Activated CD4-positive, alpha-beta memory T cell treated with anti-CD3 and anti-CD28 coated beads for 36 hours (primary cell): ENCODE measurements at regions not wholly inside any gene's neighbourhood (a gene's known extent, or its start where the extent isn't known, plus 50 kb on each side); places are given as distances from the start of the nearest gene placed in this dataset.

Experiments used
- CTCF ChIA-PET: fragments of 350-600 bp; sonication (Branson Sonifier 250); formaldehyde crosslinking; loops from one replicate; lab custom pipeline; 2021; ENCODE audit warnings: antibody characterized with exemption, inconsistent platforms; lab: Charles Lee
- POLR2A ChIA-PET: fragments of 350-600 bp; sonication (Branson Sonifier 250); formaldehyde crosslinking; loops from one replicate; lab custom pipeline; 2021; ENCODE audit warnings: antibody characterized with exemption; lab: Charles Lee
- DNase-seq: peaks from one replicate; pipeline ENCODE4 v3.0.0-alpha.2; 2020
- H3K27ac Mint-ChIP-seq: one replicate; pipeline ENCODE4 v1.8.0; 2021; ENCODE audit warnings: mixed read lengths
- H3K27me3 Mint-ChIP-seq: one replicate; pipeline ENCODE4 v1.8.0; 2021; ENCODE audit warnings: mixed read lengths
- H3K36me3 Mint-ChIP-seq: one replicate; pipeline ENCODE4 v1.8.0; 2021; ENCODE audit warnings: mixed read lengths
- H3K4me1 Mint-ChIP-seq: one replicate; pipeline ENCODE4 v1.8.0; 2021; ENCODE audit warnings: low read depth, mixed read lengths
- H3K4me3 Mint-ChIP-seq: one replicate; pipeline ENCODE4 v1.8.0; 2021; ENCODE audit warnings: mild to moderate bottlenecking, mixed read lengths
- H3K9me3 Mint-ChIP-seq: one replicate; pipeline ENCODE4 v1.8.0; 2021; ENCODE audit warnings: mixed read lengths
- intact Hi-C: fragments of 100-400 bp; cut with micrococcal nuclease; formaldehyde crosslinking; loops from one replicate; pipeline ENCODE4 v1.15.1; 2023

DNA sequence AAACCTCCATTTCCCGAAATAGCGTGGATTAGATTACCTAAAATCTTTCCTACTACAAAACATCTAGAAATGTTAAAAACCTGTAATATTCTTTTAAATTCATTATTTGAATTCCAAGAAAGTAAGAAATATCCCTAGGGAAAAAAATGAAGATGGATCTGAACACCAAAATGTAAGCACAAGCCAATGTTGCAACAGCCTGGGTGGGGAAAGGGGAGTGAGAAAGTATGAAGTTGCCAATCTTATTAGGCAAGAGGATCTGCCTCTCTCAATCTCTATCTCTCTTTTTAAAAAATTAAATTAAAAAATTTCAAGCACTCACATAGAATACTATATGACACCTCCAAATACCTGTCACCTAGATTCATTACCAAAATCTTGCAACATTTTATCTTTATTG is 74.9 kb upstream of the IRF2BP2 start:
- no peaks in the 10 kb centered on the region for H3K4me1 Mint-ChIP-seq
- CTCF ChIA-PET = no interaction called here
- DNase-seq = no peak
- intact Hi-C loops = loop anchor here (5.0 kb wide), 1 partner anchor 37 kb away; no protein-coding TSS in a partner anchor
- no peak overlapping the region for H3K27ac Mint-ChIP-seq
- POLR2A ChIA-PET = no interaction called here
- H3K36me3 Mint-ChIP-seq = peaks cover 1% of the 10 kb centered on the region
- H3K27me3 Mint-ChIP-seq = no peaks in the 10 kb centered on the region
- H3K9me3 Mint-ChIP-seq = peaks cover 10% of the 10 kb centered on the region
- no peak overlapping the region for H3K4me3 Mint-ChIP-seq

- ChIA-PET POLR2A (no interaction called here), CTCF (no interaction called here)
- peaks cover 10% of the 10 kb centered on the region for H3K9me3 Mint-ChIP-seq
- no peaks in the 10 kb centered on the region for H3K27me3 Mint-ChIP-seq
- H3K4me1 Mint-ChIP-seq = no peaks in the 10 kb centered on the region
- DNase-seq = no peak
- H3K27ac Mint-ChIP-seq = no peak overlapping the region
- intact Hi-C loops = loop anchor here (5.0 kb wide), 1 partner anchor 38 kb away; no protein-coding TSS in a partner anchor
- no peak overlapping the region for H3K4me3 Mint-ChIP-seq
- peaks cover 1% of the 10 kb centered on the region for H3K36me3 Mint-ChIP-seq
Observed at GRCh38 chr1:234683861-234684632, 74.1 kb upstream of the IRF2BP2 start.

- Mint-ChIP-seq H3K27me3 (no peaks in the 10 kb centered on the region), H3K4me3 (no peak overlapping the region), H3K9me3 (peaks cover 10% of the 10 kb centered on the region), H3K36me3 (peaks cover 1% of the 10 kb centered on the region), H3K27ac (no peak overlapping the region), H3K4me1 (no peaks in the 10 kb centered on the region)
- no peak for DNase-seq
- CTCF ChIA-PET = no interaction called here
- intact Hi-C loops = loop anchor here (5.0 kb wide), 1 partner anchor 39 kb away; no protein-coding TSS in a partner anchor
- POLR2A ChIA-PET = no interaction called here
Observed at GRCh38 chr1:234683127-234683860, 73.3 kb upstream of the IRF2BP2 start.

DNA sequence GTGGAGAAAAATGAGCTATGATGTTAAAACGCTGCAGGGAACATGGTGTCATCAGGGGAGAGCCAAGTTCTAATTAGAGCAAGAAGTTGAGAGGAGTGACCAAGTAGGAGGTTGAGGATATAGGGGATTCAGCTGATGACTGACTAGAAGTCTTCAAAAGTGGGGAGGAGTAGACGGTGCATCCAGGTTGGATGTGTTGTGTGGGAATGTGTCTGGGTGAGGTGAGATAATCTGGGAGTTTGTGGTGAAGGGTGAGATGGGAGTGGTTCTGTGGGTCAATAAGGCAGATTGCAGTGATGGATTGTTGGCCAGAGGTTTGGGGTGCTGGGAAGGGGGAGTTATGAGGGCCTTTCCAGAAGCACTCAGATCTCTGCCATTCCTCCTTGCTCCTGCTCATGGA is 72.0 kb upstream of the IRF2BP2 start:
- intact Hi-C loops = loop anchor here (5.0 kb wide), 1 partner anchor 40 kb away; no protein-coding TSS in a partner anchor
- H3K4me3 Mint-ChIP-seq = no peak overlapping the region
- H3K36me3 Mint-ChIP-seq = peaks cover 1% of the 10 kb centered on the region
- DNase-seq = no peak
- no peaks in the 10 kb centered on the region for H3K4me1 Mint-ChIP-seq
- CTCF ChIA-PET = no interaction called here
- no peak overlapping the region for H3K27ac Mint-ChIP-seq
- no peaks in the 10 kb centered on the region for H3K27me3 Mint-ChIP-seq
- POLR2A ChIA-PET = interaction anchor here (0.5 kb wide), 1 partner anchor 42 kb away, joined by 3 read pairs; no protein-coding TSS in a partner anchor
- peaks cover 10% of the 10 kb centered on the region for H3K9me3 Mint-ChIP-seq

- H3K27me3 Mint-ChIP-seq = no peaks in the 10 kb centered on the region
- no peak for DNase-seq
- H3K36me3 Mint-ChIP-seq = peaks cover 1% of the 10 kb centered on the region
- peaks cover 5% of the 10 kb centered on the region for H3K4me1 Mint-ChIP-seq
- H3K27ac Mint-ChIP-seq = no peak overlapping the region
- ChIA-PET CTCF (no interaction called here), POLR2A (no interaction called here)
- intact Hi-C loops = loop anchor here (5.0 kb wide), 1 partner anchor 41 kb away; no protein-coding TSS in a partner anchor
- peaks cover 9% of the 10 kb centered on the region for H3K9me3 Mint-ChIP-seq
- no peak overlapping the region for H3K4me3 Mint-ChIP-seq
Observed at GRCh38 chr1:234681065-234681464, 71.1 kb upstream of the IRF2BP2 start.

- ChIA-PET CTCF (no interaction called here), POLR2A (no interaction called here)
Observed at GRCh38 chr1:234680331-234680904, 70.4 kb upstream of the IRF2BP2 start.

DNA sequence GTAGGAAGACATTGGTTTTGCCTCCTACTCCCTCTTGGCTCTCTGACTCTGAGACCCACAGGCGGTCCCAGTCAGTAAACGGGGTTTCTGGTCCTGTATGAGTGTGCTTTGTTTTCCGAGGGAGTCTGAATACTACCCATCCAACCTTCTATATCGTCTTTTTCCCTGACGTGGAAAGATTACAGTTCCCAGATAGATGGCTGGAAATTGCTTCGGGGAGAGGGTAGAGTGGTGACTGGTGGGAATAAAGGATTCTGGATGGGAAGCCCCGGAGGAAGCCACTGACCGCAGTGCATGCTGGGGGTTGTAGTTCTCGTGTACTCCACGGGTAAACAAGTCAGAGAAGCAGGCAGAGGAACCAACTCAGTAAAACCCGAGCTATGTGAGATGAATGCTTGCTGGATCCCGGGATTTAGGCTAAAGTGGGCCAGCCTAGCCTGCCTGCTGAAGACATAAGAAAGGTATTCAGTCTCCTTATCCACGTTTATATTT is 66.2 kb upstream of the IRF2BP2 start:
- ChIA-PET POLR2A (no interaction called here), CTCF (no interaction called here)
- DNase-seq = peak; percentile 71
- Mint-ChIP-seq H3K27me3 (no peaks in the 10 kb centered on the region), H3K4me1 (peaks cover 14% of the 10 kb centered on the region), H3K27ac (peak overlapping the region; percentile 63), H3K4me3 (peak overlapping the region; percentile 72), H3K36me3 (no peaks in the 10 kb centered on the region), H3K9me3 (no peaks in the 10 kb centered on the region)
- intact Hi-C loops = no loop called here

More at GRCh38 chr1:234680331-234680904, 70.4 kb upstream of the IRF2BP2 start:
- H3K4me3 Mint-ChIP-seq = no peak overlapping the region
- intact Hi-C loops = loop anchor here (5.0 kb wide), 1 partner anchor 42 kb away; no protein-coding TSS in a partner anchor
- no peak overlapping the region for H3K27ac Mint-ChIP-seq
- H3K4me1 Mint-ChIP-seq = peaks cover 9% of the 10 kb centered on the region
- no peaks in the 10 kb centered on the region for H3K27me3 Mint-ChIP-seq
- H3K36me3 Mint-ChIP-seq = no peaks in the 10 kb centered on the region
- DNase-seq = no peak
- H3K9me3 Mint-ChIP-seq = peaks cover 4% of the 10 kb centered on the region

GRCh38 chr1:234675572-234675971 is 65.6 kb upstream of the IRF2BP2 start:
- DNase-seq = no peak
- Mint-ChIP-seq H3K4me1 (peaks cover 14% of the 10 kb centered on the region), H3K36me3 (no peaks in the 10 kb centered on the region), H3K9me3 (no peaks in the 10 kb centered on the region), H3K4me3 (no peak overlapping the region), H3K27me3 (no peaks in the 10 kb centered on the region), H3K27ac (no peak overlapping the region)
- CTCF ChIA-PET = no interaction called here
- intact Hi-C loops = no loop called here
- POLR2A ChIA-PET = no interaction called here

- POLR2A ChIA-PET = no interaction called here
- no peaks in the 10 kb centered on the region for H3K9me3 Mint-ChIP-seq
- peaks cover 14% of the 10 kb centered on the region for H3K4me1 Mint-ChIP-seq
- no peak overlapping the region for H3K27ac Mint-ChIP-seq
- no peaks in the 10 kb centered on the region for H3K27me3 Mint-ChIP-seq
- no peaks in the 10 kb centered on the region for H3K36me3 Mint-ChIP-seq
- intact Hi-C loops = no loop called here
- H3K4me3 Mint-ChIP-seq = no peak overlapping the region
- CTCF ChIA-PET = no interaction called here
- DNase-seq = no peak
Observed at GRCh38 chr1:234675006-234675405, 65.0 kb upstream of the IRF2BP2 start.

GRCh38 chr1:234674218-234674815 is 64.3 kb upstream of the IRF2BP2 start:
- no peak for DNase-seq
- Mint-ChIP-seq H3K27ac (no peak overlapping the region), H3K36me3 (no peaks in the 10 kb centered on the region), H3K4me3 (no peak overlapping the region), H3K4me1 (peaks cover 14% of the 10 kb centered on the region), H3K27me3 (no peaks in the 10 kb centered on the region), H3K9me3 (no peaks in the 10 kb centered on the region)
- POLR2A ChIA-PET = no interaction called here
- intact Hi-C loops = no loop called here
- CTCF ChIA-PET = no interaction called here

GRCh38 chr1:234672349-234673135 is 62.6 kb upstream of the IRF2BP2 start:
- POLR2A ChIA-PET = no interaction called here
- CTCF ChIA-PET = no interaction called here
- Mint-ChIP-seq H3K4me1 (peaks cover 17% of the 10 kb centered on the region), H3K4me3 (no peak overlapping the region), H3K27me3 (no peaks in the 10 kb centered on the region), H3K27ac (no peak overlapping the region), H3K9me3 (no peaks in the 10 kb centered on the region), H3K36me3 (no peaks in the 10 kb centered on the region)
- intact Hi-C loops = no loop called here
- no peak for DNase-seq
